ENCODE measurements at regions not wholly inside any gene's neighbourhood (a gene's known extent, or its start where the extent isn't known, plus 50 kb on each side); places are given as distances from the start of the nearest gene placed in this dataset.

DNA sequence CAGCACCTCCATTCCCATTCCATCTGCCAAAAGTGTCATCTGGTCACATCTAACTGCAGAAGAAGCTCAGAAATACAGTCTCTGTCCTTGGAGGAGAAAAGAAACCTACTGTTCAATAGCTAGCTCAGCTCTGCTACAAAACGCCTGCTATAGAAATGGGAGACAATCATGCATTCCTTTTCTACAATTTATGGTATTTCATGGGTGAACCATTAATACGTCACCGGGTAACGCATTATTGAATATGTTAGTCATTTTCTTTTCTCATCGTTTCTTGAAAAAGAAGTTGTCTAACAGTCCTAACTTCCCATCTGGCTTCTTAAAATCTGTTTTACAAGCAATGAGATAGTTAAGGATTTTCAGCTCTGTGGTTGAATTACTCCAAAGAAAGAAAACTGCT lies 496.7 kb upstream of the RBFOX1 start:
- no peak for TF ChIP-seq ZNF333 (CRISPR knock-in tag; IDR thresholded peaks at IDR 0.05; ENCODE audit: borderline replicate concordance)
- TF ChIP-seq TP53 (CRISPR knock-in tag; conservative IDR thresholded peaks at IDR 0.05) = no peak
- TF ChIP-seq ZSCAN29 (CRISPR knock-in tag; conservative IDR thresholded peaks at IDR 0.05) = no peak
- no peak for TF ChIP-seq POLR2A (IDR thresholded peaks at IDR 0.05; ENCODE audit: insufficient read depth in 1 of 2, low read depth in 2 of 2, low read length in 2 of 2)
- TF ChIP-seq THRA (CRISPR knock-in tag; IDR thresholded peaks at IDR 0.05; ENCODE audit: borderline replicate concordance) = no peak
- TF ChIP-seq GZF1 (CRISPR knock-in tag; IDR thresholded peaks at IDR 0.05) = no peak
- TF ChIP-seq CREB1 (IDR thresholded peaks at IDR 0.05) = no peak
- no peak for TF ChIP-seq CREB1 (CRISPR knock-in tag; IDR thresholded peaks at IDR 0.05)
- TF ChIP-seq ZNF724P (CRISPR knock-in tag; IDR thresholded peaks at IDR 0.05; ENCODE audit: borderline replicate concordance) = no peak
- TF ChIP-seq TAF1 (CRISPR knock-in tag; IDR thresholded peaks at IDR 0.05) = no peak
- TF ChIP-seq ESRRA (CRISPR knock-in tag; IDR thresholded peaks at IDR 0.05; ENCODE audit: low read depth) = no peak
- no peak for TF ChIP-seq CTCF (CRISPR knock-in tag; IDR thresholded peaks at IDR 0.05)
- no peak for TF ChIP-seq NFYB (CRISPR knock-in tag; IDR thresholded peaks at IDR 0.05)
- TF ChIP-seq RAD21 (CRISPR knock-in tag; IDR thresholded peaks at IDR 0.05) = no peak
- no peak for TF ChIP-seq ZNF180 (CRISPR knock-in tag; IDR thresholded peaks at IDR 0.05; ENCODE audit: borderline replicate concordance, low read depth)

Measured in HepG2 (cell line).